NOMO-1 treated with dmso at 0.1 percent for 144 hours (cell line): ENCODE measurements at regions not wholly inside any gene's neighbourhood (a gene's known extent, or its start where the extent isn't known, plus 50 kb on each side); places are given as distances from the start of the nearest gene placed in this dataset.

ENCODE experiments used
- DNase-seq: peaks from one replicate; lab custom pipeline; 2025; ENCODE audit not compliant: unreplicated experiment; lab: John Stamatoyannopoulos, UW

DNA sequence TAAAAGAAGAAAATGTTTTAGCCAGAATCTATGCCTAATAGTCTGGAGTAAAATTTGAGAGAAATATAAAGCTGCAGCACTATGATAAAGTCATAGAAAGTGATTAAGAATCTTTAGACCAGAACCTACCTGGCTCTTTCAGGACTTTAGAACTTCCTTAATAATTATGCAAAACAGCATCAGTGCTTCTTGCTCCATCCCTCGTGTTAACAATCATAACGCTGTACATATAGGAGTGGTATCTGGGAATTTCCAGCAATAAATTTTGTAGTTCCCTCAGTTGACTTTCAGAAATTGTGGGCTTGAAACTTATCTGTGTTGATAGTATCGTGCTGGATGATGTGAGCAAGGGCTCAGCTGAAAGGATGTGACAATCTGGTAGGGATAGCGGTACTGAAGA is 102.1 kb upstream of the RASGEF1B start:
- no peak for DNase-seq

DNA sequence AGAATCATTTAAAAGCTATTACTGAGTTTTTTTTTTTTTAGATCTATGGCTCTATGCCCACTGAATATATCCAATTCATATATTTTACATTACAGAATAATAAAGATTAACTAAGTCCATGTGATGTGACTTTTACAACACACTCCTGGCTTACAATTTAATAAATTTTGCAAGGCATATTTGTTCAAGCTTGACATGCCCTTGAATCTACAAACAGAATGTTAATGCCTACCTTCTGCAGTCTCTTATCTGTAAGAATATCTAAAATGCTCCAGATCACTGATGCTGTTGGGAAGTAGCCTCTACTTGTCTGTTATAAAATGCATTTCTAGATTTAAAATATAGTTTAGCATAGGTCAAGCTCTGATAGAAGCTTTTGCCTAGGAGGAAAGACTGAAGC is 100.7 kb upstream of the RASGEF1B start:
- no peak for DNase-seq

DNA sequence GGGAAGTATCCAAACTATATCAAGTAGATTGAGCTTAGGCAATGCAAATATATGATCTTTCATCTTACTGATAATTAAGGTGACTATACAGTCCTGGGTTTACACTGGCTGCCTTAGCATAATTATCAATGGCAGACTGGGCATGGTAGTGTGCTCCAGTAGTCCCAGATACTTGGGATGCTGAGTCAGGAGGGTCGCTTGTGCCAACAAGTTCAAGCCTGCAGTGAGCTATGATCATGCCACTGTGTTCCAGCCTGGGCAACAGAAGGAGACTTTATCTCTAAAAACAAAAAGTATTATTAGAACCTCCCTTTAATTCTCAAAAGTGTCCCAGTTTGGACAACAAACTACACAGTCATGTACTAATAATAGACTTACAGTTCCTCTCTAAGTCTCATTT is 99.4 kb upstream of the RASGEF1B start:
- DNase-seq: no peak

DNA sequence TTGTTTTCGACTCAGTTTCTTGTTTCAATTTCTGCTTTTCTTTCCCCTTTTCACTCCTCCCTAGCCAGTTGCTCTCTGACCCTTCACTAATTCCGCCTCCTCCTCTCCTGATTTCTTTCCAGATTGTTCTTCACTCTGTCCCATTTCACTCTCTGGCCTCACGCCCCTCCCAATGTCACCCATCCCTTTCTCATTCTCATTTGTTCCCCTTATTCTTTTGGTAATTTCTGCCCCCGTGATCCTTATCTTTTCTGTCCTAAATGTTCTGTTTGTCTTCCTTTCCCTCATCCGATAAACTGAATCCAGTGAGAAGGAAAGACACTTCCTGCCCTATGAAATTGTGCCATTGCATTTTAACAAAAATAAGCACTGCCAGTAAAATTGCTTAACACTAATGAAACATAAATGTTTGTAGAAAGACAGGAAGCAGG is 94.5 kb upstream of the RASGEF1B start:
- DNase-seq: no peak

DNA sequence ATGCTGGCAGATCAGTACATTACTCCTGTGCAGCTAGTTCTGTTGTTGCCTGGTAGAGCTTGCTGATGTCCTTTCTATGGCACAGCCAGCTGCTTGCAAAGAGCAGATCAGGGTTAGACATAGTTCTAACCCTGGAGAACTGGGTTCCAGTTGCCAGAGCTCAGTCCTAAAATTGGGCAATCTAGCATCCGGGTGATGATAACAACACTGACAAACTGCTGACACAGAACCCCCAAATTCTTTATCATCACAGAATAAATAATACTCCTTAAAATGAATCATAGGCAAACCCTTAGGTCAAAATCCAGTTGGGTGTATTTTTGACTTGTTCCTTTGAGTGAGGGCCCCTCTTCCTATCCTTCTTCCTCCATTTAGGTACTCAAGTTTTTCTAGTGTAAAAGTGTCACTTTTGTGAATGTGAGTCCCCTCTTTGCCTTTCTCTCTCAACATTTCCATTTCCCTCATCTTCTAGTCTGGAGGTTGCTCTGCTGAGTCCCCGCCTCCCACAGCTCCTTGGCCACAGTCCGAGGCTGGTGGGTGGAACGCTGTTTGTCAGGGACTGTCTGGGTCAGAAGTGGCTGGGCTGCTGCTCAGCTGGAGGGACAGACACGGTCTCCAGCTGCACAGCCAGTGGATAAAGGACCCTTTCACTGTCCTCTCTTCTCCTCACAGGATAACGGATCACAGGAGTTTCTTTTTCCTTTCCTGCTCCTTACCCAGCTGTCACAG is 93.6 kb upstream of the RASGEF1B start:
- no peak for DNase-seq

DNA sequence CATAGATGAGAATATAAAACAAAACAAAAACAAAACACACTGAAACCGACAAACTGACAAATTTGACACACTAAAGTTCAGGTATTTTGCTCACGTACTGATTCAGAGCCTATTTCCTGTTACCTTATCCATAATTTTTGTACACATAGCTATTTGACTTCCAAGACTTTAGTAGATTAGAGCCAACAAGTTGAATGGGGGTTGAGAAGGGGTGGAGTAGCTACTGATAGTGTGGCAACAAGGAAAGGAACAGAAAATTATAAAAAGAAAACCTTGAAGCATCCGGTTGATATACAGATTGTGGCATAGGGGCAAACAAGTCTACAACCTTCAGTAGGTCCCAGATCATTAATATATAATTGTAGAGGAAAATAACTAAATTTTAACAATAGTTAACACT is 92.3 kb upstream of the RASGEF1B start:
- DNase-seq: no peak

DNA sequence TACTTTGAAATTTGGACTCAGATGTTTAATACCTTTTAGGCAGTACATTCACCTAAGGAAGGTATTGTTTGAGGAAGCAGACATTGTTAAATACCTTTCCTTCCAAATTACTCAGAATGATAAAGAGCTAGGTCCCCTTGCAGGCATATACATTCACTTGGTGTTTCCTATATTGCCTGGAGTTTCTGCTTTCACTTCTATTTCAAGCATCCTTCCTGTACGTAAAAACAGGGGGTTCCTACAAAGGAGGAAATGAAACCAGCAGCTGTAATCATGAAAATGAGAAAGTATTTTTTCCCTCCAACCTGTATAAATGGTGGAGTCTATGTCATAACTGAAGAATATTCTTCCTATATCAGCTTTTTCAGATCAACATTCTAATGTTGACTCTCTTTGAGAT is 90.4 kb upstream of the RASGEF1B start:
- DNase-seq: peak; percentile 63

DNA sequence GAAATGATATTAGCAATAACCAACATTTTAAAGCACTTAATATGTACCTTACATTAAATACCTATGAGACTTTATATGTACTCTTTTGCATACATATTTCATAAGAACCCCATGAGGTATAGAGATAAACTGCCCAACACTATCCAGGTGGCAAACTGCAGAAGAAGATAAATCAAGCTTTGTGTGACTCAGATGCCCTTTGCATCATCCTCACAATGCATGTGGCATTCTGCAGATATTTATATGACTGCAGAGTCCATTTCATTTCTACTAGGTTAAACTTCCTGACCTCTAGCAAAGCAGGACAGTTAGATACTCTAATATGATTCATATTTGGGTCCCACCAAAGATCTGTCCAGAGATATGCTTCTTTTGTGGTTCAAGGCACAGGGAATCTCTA is 85.6 kb upstream of the RASGEF1B start:
- no peak for DNase-seq

DNA sequence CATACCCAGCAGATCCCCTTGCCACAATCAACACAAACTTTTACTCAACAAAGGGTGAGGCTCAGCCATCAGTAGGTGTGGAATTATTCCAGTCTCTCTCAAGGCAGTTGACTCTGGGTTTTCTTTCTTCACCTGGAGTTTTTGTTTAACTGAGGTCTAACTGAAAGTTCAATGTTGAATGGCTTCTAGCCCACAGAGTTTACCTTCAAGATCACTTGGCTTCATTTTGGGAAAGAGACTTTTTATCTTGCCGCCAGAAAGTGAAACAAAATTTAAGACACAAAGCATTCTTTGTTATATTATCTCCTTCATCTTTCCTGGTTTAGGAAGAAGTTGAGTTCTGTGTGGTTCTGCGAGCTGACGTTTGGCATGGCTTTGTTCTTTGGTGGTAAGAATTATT is 83.8 kb upstream of the RASGEF1B start:
- DNase-seq: no peak

DNA sequence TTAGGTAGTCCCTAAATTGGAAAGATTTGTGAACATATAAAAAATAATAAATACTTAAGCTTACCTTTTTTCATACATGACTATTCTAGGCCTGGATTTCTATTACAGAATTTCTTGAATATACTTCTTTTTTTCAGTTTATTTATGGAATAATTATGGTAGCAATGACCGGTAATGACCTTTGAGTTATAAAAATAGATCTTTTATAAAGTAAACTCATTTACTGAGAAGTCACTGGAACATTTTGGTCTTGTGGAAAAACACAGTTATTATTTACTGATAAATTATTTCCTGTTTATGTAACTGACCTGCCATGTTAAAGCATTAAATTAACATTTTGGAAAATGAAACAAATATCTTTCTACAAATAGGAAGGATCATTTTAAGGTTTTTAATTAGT is 80.4 kb upstream of the RASGEF1B start:
- no peak for DNase-seq

DNA sequence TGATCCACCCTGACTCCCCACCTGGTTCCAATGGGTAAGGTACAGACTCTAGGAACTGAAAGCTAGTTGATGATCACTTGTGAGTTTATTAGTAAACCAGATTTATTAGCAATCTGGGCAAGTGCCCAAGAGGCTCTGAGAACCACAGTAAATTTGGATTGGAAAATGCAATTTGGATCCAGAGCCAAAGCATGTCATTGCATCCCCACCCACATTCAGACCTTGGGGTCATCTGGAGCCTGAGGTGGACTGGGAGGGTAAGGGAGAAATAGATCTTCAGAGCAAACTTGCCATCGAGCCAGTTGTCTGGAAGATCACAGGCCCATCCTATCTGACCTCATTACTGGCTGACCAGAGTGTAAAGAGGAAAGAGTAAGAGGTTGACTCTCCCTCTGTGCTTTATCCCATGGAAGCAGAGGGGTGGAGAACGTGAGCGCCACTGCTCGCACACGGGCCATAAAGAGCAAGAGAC is 78.7 kb upstream of the RASGEF1B start:
- DNase-seq: no peak

DNA sequence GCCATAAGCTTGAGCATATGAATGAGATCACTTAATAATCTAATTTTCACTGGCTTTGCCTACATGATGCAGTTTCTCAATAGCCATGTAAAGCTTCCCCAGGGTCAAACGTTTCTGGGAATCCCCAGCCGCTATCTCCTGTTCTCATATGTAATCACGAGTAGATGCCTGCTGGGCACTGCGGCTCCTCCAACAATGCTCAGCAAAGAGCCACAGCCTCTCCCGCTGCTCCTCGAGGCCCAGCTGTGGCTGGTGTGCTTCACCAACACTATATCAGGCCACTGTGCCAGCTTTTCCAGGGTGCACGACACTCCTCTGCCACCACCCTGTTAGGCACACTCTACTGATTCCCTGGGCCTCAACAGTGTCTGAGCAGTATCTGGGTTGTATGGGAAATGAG is 78.3 kb upstream of the RASGEF1B start:
- no peak for DNase-seq

DNA sequence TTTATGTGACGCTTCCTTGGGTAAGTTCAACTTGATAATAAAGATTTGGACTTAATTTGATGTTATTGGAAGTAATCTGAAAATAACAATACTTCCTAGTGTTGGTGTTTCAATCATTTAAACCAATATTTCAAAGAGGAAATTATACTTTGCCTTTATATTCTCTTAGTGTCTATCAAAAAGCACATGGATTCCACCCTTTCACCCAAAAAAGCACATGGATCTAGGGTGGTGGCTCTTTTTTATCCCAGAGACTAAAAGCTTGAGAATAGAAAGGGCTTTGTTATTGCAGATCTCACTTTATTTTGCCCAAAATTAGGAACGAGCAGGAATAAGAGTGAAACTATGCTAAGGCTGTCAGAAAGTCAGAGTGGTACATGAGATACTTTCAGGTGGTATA is 75.1 kb upstream of the RASGEF1B start:
- no peak for DNase-seq

DNA sequence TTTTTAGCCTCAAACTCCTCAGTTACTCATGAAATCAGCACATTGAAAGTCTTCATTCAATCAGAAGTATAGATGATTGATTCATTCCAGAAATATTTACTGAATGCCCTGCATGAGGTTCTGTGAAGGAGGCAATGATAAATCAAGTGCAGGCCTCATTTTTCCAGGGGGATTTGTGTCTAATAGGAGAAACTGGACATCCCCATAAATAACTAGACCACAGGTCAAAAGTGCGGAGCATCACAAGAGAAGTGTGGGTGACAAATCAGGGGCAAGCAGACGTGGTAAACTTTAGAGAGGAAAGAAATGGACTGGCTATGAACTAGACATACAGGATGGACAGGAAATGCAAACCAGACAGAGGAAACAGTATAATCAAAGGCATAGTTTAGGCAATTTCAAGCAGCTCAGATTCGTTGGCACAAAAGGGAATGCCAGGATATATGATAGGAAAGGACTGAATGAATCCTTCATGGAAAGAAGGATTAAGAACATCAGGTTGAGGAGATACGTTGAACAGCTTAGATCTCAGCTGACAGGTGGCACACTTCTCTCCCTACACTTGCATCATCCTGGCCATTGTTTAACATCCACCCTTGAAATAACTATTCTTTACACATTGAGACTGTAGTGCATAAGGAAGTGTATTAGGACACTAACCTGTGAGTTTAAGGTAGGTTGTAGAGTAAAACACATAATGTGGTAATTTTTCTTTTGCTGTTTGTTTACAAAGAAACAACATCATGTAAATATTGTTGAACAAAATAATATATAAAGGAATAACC is 69.6 kb upstream of the RASGEF1B start:
- DNase-seq: no peak

DNA sequence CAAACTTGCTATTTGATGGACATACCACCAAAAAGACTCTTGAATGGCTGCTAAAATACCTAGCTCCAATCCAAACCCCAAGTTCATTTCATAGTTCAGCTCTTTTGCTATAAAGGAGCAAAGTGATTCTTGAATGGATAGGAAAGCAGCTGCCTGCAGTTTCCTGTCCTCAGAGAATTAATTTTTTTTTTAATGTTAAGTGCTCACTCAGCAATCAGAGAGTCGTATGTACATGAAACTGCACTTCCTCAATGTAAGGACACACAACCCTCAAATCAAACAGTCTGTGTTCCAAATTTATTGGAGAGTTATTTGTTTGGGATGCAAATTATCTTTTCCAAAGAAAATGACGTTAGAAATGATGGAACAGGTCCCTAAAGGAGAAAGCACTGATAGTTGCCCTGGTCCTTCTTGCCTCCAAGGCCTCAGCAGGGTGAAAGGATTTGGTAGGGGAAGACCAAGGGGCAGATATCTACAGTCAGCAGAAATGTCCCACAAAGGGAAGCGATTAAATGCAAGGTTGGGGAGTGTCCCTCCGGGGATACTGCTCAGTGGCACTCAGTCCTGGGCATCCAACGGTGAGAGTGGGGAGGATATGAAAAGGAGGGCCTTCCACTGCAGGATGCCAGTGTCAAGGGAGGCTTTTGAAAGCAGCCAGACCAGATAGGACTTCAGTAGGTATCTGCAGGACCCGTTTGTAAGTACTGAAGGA is 67.2 kb upstream of the RASGEF1B start:
- no peak for DNase-seq

DNA sequence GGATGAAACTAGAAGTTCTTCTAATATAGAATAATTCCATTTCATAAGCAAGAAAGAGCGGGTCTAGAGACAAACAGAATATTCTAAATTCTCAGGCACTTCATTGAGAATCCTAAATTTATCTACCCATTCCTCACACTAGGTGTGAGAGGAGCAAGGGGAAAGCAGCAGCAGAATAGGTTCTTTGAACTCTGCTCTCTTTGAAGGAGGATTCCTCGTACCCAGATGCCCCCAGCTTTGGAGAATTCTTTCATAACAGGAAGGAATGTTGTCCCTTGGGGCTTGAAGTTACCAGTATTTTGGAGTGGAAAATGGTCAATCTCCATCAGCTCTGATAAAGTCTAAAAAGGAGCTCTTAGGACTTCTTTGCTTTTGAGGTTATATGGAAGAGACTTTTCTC is 59.7 kb upstream of the RASGEF1B start:
- no peak for DNase-seq

DNA sequence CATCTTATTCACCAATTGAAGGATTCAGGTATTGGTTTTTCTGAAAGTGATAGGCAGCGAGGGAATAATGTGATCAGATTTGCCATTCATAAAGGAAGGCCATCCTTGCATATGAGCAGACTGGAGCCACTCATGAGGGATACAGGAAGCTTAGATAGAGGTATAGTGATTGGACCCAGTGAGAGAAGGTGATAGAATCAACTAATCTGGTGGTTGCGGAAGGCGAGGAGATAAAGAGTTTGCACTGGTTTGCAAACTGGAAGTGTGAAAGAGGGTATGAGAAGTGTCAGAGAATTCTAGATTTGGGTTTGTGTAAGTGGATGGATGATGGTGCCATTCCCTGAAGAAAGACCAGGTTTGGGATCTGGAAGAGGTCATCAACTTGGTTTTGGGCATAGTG is 57.3 kb upstream of the RASGEF1B start:
- DNase-seq: no peak

DNA sequence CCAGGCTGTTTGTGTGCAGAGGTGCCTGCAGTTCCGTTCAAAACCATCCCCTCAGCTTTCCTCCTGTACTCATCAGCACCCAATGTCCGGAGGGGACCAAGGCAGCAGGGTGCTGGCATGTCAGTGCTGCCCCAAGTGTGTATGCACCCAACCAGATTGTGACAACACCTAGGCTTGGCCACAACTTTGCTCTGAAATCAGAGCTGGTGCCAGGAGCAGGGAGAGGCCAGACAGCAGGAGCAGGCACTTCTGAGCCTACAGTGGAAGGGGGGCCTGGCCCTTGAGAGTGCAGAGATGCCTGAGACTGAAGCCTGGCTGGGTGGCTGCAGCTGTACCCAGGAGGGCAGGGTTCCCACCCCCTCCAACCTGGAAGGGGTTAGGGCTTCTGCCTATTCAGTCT is 56.5 kb upstream of the RASGEF1B start:
- DNase-seq: no peak

DNA sequence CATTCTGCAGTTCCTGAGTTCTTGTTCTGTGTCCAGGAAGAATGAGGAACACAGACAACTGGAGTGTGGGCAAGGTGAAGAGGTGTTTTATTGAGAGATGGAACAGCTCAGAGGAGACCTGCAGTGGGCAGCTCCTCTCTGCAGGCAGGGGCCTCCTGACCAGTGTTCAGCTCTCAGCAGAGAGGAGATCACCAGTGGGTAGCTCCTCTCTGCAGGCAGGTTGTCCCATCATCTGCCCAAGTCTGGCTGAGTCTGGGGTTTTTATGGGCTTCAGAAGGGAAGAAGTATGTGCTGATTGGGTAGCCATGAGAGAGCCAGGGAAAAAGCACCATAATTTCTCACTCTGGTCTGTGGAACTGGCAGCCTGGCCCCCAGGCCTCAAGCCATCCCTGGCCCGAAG is 56.0 kb upstream of the RASGEF1B start:
- no peak for DNase-seq

DNA sequence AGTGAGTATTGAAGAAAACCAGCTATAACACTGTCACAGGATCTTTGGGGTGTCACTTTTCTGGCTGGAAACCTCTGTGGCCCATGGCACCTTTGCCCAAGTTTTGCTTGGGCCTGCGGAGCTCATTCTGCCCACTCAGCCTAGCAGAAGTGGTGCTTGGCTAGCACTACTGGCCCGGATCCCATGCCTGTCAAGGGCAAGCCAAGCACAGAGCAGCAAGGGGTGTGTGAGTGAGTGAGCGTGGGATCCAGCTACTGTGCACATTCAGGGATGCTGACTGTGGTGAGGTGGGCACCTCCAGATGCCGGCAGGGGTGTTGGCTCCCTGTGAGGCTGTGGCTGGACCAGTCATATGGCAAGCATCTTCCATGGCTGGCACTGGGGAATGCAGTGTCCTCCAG is 55.4 kb upstream of the RASGEF1B start:
- DNase-seq: no peak

DNA sequence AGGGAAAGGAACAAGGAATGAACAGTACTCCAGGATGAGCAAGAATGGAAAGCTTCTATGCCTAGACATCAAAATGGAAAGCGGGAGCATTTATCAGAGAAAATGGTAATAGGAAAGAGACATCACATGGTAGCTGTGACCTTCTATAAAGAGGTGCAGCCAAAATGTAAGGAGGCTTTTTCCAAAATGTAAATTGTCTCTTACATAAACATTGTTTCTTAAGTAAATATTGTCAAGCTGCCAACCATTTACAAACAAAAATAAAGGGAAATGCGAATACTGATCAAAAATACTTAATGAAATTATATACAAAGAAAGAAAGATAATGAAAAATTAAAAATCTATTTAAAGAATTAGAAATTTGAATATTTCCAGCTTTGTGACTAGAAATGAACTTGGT is 55.0 kb upstream of the RASGEF1B start:
- DNase-seq: no peak
